ENCODE measurements at regions not wholly inside any gene's neighbourhood (a gene's known extent, or its start where the extent isn't known, plus 50 kb on each side); places are given as distances from the start of the nearest gene placed in this dataset.

GRCh38 chr6:66126358-66126757 lies 419.3 kb upstream of the EYS start:
- TF ChIP-seq CTCF (IDR thresholded peaks at IDR 0.05) (no peak), POLR2A (IDR thresholded peaks at IDR 0.05) (no peak)
